Nephron progenitor cell (in vitro differentiated cells): ENCODE measurements at regions not wholly inside any gene's neighbourhood (a gene's known extent, or its start where the extent isn't known, plus 50 kb on each side); places are given as distances from the start of the nearest gene placed in this dataset.

ENCODE experiments used
- DNase-seq: peaks from one replicate; pipeline ENCODE4 v3.0.0; 2021
- H3K27ac Mint-ChIP-seq: 2 replicates; pipeline ENCODE4 v1.8.0; 2021; ENCODE audit warnings: mild to moderate bottlenecking, moderate library complexity, mixed read lengths
- H3K27me3 Mint-ChIP-seq: 2 replicates; pipeline ENCODE4 v1.8.0; 2021; ENCODE audit warnings: mild to moderate bottlenecking, low read depth, mixed read lengths; ENCODE audit not compliant: poor library complexity
- H3K36me3 Mint-ChIP-seq: 2 replicates; pipeline ENCODE4 v1.8.0; 2021; ENCODE audit warnings: low read depth, mixed read lengths
- H3K4me1 Mint-ChIP-seq: 2 replicates; pipeline ENCODE4 v1.8.0; 2021; ENCODE audit warnings: mixed read lengths
- H3K4me3 Mint-ChIP-seq: 2 replicates; pipeline ENCODE4 v1.8.0; 2021; ENCODE audit warnings: mild to moderate bottlenecking, moderate library complexity, mixed read lengths
- H3K9me3 Mint-ChIP-seq: 2 replicates; pipeline ENCODE4 v1.8.0; 2021; ENCODE audit warnings: mild to moderate bottlenecking, moderate library complexity, mixed read lengths
- TF ChIP-seq, protein P1 (sequence below): fragments of 200-600 bp; sonication (generic); IDR thresholded peaks from 2 replicates; pipeline ENCODE4 v1.5.0; 2021; ENCODE audit warnings: antibody characterized with exemption

DNA sequence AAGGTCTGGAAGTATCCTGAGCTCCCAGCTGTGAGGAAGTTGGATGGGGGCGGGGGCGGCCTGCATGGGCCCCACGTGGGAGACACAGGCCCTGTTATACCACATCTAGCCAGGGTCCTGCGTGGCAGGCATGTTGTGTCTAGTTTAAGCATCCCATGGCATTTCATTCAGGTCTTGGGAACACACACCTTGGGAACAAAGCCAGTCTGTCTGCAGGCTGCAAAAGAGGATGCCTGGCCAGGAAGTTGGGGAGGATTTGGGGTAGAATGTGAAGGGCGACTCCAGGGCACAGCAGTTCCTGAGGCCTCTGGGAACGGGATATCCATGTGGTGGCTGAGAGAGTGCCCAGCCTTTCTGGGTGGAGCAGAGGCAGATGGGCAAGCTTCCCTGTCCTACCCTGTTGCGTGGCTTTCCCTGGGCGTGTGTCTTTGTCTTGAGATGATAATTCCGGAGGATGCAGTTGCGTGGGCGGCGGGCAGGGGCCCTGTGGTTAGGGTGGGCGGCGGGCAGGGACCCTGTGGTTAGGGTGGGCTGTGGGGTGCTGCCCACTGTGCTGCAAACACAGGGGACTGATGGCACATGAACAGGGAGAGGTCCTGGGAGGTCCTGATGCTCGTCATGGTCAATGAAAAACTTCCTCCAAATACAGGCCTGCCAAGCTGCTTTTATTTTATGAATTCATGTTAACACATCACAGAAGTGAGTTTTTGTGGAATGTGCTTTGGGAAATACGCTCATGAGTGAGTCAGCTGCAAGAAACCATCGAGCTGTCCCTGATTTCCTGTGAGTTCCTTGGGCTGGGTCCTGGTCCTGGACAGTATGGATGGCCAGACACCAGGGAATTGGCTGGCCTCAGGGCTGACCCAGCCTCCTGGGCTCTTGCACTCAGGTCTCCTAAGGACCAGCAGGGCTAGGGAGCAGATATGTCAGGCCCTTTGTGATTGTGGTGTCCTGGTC lies 90.0 kb upstream of the HS6ST1 start:
- Mint-ChIP-seq H3K4me1 (peaks cover 38% of the 10 kb centered on the region), H3K9me3 (no peaks in the 10 kb centered on the region), H3K27ac (no peak overlapping the region), H3K4me3 (no peak overlapping the region), H3K36me3 (no peaks in the 10 kb centered on the region), H3K27me3 (no peaks in the 10 kb centered on the region)
- TF ChIP-seq, protein P1, sequence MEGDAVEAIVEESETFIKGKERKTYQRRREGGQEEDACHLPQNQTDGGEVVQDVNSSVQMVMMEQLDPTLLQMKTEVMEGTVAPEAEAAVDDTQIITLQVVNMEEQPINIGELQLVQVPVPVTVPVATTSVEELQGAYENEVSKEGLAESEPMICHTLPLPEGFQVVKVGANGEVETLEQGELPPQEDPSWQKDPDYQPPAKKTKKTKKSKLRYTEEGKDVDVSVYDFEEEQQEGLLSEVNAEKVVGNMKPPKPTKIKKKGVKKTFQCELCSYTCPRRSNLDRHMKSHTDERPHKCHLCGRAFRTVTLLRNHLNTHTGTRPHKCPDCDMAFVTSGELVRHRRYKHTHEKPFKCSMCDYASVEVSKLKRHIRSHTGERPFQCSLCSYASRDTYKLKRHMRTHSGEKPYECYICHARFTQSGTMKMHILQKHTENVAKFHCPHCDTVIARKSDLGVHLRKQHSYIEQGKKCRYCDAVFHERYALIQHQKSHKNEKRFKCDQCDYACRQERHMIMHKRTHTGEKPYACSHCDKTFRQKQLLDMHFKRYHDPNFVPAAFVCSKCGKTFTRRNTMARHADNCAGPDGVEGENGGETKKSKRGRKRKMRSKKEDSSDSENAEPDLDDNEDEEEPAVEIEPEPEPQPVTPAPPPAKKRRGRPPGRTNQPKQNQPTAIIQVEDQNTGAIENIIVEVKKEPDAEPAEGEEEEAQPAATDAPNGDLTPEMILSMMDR, result no peak
- DNase-seq, result no peak

DNA sequence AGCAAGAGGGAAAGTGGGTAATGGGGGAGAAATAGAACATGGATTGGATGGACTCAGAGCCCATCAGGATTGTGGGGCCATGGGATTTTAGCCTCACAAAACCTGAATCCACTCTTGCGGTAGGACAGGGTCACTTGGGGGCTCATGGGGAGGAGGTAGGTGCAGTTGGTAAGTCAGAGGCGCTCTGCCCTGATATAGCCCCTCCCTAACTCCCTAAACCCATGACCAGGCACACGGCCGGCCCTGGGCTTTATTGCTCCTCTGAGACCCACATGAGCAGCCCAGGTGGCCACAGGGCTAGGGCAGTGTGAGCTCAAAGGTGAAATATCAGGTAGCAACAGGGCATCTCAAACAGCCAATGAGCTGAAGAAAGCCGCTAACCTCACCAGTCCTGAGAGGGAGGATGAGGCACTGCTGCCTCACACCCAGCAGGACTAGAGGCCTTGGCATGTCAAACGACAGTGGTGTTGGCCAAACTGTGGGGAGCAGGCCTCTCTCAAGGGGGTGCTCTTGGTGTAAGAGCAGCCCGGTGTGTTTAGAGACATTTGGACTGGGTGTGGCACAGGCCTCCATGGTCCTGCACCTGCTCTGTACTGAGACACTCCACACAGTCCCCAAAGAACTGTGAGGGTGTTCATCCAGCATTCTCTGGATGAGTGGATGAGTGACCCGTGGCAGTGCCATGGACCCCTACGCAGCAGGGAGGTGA lies 90.8 kb upstream of the HS6ST1 start:
- Mint-ChIP-seq H3K27me3 (no peaks in the 10 kb centered on the region), H3K36me3 (no peaks in the 10 kb centered on the region), H3K9me3 (no peaks in the 10 kb centered on the region), H3K27ac (no peak overlapping the region), H3K4me1 (peaks cover 37% of the 10 kb centered on the region), H3K4me3 (no peak overlapping the region)
- TF ChIP-seq, protein P1, result no peak
- no peak for DNase-seq

DNA sequence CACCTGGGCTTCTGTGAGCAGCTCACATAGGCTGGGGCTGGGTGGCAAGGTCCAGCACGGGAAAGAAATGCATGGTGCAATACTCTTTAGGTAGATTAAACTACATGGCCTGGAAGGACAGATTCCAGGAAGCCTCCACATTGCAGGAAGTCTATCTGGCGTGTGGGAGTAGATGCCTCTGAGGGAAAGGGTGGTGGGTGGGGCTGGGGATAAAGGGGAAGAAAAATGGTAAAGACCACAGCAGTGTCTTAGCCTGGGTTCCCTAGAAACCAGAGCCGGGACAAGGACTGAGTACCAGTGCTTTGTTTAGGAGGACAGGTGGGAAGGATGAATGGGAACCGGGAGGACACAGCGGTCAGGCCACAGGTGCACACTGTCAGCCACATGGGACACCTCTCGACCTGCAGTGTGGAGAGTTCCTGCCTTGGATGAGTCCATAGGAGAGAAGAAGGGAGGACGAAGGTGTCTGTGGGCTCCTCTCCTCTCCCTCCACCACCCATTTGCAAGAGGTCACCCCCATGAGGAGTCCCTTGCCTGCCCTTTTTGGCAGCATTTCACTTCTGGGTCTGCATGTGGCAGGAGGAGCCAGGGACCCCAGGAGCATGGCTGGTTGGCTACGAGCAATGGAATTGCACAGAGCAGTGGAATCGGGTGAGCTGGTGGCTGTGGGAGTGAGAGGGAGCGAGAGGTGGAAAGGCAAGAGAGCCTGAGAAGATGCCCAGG lies 91.5 kb upstream of the HS6ST1 start:
- no peaks in the 10 kb centered on the region for H3K9me3 Mint-ChIP-seq
- H3K4me1 Mint-ChIP-seq, result peaks cover 37% of the 10 kb centered on the region
- TF ChIP-seq, protein P1, result no peak
- no peaks in the 10 kb centered on the region for H3K27me3 Mint-ChIP-seq
- no peak overlapping the region for H3K27ac Mint-ChIP-seq
- H3K4me3 Mint-ChIP-seq, result no peak overlapping the region
- no peaks in the 10 kb centered on the region for H3K36me3 Mint-ChIP-seq
- no peak for DNase-seq

DNA sequence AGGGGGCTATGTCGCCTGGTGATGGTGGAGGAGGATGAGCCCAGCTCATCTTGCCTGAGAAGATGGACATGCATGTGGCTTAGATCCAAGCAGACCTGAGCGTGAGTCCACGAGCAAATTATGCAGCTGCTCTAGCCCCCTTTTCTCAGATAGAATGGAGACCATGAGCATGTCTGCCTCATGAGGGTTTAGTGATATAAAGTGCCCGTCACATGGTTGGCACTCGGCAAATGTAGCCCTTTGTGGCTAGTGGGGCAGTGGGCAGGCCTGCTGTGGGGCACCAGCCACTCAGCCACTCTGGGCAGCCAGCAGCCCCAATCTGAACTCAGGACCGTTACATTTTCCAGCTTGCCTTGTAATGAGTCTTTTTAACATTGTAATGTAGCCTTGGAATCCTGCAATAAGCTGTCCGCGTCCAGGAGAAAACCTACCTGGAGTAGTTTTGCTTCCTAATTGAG lies 92.1 kb upstream of the HS6ST1 start:
- Mint-ChIP-seq H3K4me3 (no peak overlapping the region), H3K9me3 (peaks cover 2% of the 10 kb centered on the region), H3K4me1 (peaks cover 35% of the 10 kb centered on the region), H3K27me3 (peaks cover under 1% of the 10 kb centered on the region), H3K36me3 (no peaks in the 10 kb centered on the region), H3K27ac (no peak overlapping the region)
- TF ChIP-seq, protein P1, result no peak
- no peak for DNase-seq

DNA sequence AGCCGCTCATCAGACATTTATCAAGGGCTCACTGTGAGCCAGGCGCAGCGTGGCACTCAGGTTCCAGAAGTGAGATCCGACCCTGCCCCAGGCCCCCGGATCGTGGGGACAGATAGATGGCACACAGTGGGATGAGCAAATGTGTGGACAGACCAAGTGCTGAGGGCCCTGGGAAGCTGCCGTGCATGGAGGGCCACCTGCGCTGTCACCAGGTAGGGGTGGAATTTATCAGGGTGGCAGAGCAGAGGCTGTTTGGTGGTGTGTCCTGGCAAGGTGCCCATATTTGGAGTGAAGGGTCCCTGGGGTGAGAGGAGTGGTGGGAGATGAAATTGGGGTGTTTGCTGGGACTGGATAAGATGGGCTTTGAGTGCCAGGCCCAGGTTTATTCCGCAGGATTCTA lies 92.8 kb upstream of the HS6ST1 start:
- H3K4me3 Mint-ChIP-seq, result no peak overlapping the region
- no peak overlapping the region for H3K27ac Mint-ChIP-seq
- peaks cover 29% of the 10 kb centered on the region for H3K4me1 Mint-ChIP-seq
- no peak for DNase-seq
- H3K27me3 Mint-ChIP-seq, result peaks cover 3% of the 10 kb centered on the region
- peaks cover 7% of the 10 kb centered on the region for H3K9me3 Mint-ChIP-seq
- TF ChIP-seq, protein P1, result no peak
- H3K36me3 Mint-ChIP-seq, result no peaks in the 10 kb centered on the region
